Calu3 (cell line): ENCODE measurements at regions not wholly inside any gene's neighbourhood (a gene's known extent, or its start where the extent isn't known, plus 50 kb on each side); places are given as distances from the start of the nearest gene placed in this dataset.

ENCODE experiments used
- BruUV-seq: library from RNA; stranded (reverse); fragments of 400-500 nt; replicated peaks from 2 replicates; lab custom pipeline; 2021; lab: Mats Ljungman, UMichigan
- CTCF ChIA-PET: fragments of 300-600 bp; sonication (Branson Sonifier 250); formaldehyde crosslinking; loops from one replicate; lab custom pipeline; 2022; ENCODE audit warnings: antibody characterized with exemption; lab: Charles Lee
- DNase-seq: peaks from one replicate; pipeline ENCODE4 v3.0.0; 2022
- H3K27ac Mint-ChIP-seq: one replicate; pipeline ENCODE4 v1.8.0; 2022; ENCODE audit warnings: mixed read lengths; ENCODE audit not compliant: unreplicated experiment
- H3K27me3 Mint-ChIP-seq: one replicate; pipeline ENCODE4 v1.8.0; 2022; ENCODE audit warnings: mixed read lengths; ENCODE audit not compliant: unreplicated experiment
- H3K36me3 Mint-ChIP-seq: one replicate; pipeline ENCODE4 v1.8.0; 2022; ENCODE audit warnings: mild to moderate bottlenecking, moderate library complexity, mixed read lengths; ENCODE audit not compliant: insufficient read depth, unreplicated experiment
- H3K4me1 Mint-ChIP-seq: one replicate; pipeline ENCODE4 v1.8.0; 2022; ENCODE audit warnings: mild to moderate bottlenecking, low read depth, mixed read lengths; ENCODE audit not compliant: unreplicated experiment
- H3K4me3 Mint-ChIP-seq: one replicate; pipeline ENCODE4 v1.8.0; 2022; ENCODE audit warnings: mild to moderate bottlenecking, low read depth, moderate library complexity, mixed read lengths; ENCODE audit not compliant: unreplicated experiment
- H3K9me3 Mint-ChIP-seq: one replicate; pipeline ENCODE4 v1.8.0; 2022; ENCODE audit warnings: low read depth, mixed read lengths; ENCODE audit not compliant: unreplicated experiment
- intact Hi-C: fragments of 100-400 bp; cut with micrococcal nuclease; formaldehyde crosslinking; loops from one replicate; pipeline ENCODE4 v1.10.0; 2022; ENCODE audit not compliant: unreplicated experiment
- TF ChIP-seq, protein P1 (sequence below): fragments of 200-600 bp; IDR thresholded peaks from one replicate; pipeline ENCODE4 v1.8.0; 2022; ENCODE audit warnings: antibody characterized with exemption; ENCODE audit not compliant: unreplicated experiment

DNA sequence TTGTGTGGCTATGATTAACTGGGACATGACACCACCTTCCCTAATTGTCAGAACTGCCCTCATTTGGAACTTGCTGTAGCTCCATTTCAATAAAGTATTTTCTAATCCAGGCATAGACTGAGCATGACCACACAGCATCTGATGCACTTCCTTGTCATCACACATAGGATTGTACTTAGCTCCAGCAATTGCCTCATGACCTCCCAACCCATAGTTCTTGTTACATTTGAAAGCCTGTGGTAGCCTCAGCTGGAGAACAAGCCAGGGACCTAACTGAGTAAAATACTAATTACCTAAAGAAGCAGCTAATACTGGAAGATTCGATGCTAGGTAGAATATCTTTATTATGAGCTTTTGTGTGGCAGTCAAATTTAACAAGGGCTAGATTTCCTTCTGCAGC is 187.3 kb upstream of the KIF2B start:
- TF ChIP-seq, protein P1, sequence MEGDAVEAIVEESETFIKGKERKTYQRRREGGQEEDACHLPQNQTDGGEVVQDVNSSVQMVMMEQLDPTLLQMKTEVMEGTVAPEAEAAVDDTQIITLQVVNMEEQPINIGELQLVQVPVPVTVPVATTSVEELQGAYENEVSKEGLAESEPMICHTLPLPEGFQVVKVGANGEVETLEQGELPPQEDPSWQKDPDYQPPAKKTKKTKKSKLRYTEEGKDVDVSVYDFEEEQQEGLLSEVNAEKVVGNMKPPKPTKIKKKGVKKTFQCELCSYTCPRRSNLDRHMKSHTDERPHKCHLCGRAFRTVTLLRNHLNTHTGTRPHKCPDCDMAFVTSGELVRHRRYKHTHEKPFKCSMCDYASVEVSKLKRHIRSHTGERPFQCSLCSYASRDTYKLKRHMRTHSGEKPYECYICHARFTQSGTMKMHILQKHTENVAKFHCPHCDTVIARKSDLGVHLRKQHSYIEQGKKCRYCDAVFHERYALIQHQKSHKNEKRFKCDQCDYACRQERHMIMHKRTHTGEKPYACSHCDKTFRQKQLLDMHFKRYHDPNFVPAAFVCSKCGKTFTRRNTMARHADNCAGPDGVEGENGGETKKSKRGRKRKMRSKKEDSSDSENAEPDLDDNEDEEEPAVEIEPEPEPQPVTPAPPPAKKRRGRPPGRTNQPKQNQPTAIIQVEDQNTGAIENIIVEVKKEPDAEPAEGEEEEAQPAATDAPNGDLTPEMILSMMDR = no peak
- CTCF ChIA-PET = no interaction called here
- H3K9me3 Mint-ChIP-seq = no peaks in the 10 kb centered on the region
- no peaks in the 10 kb centered on the region for H3K27me3 Mint-ChIP-seq
- no peaks in the 10 kb centered on the region for H3K4me1 Mint-ChIP-seq
- no peak for DNase-seq
- no peak overlapping the region for H3K4me3 Mint-ChIP-seq
- no peaks in the 10 kb centered on the region for H3K36me3 Mint-ChIP-seq
- intact Hi-C loops = no loop called here
- no TSS peak for BruUV-seq
- no peak overlapping the region for H3K27ac Mint-ChIP-seq

DNA sequence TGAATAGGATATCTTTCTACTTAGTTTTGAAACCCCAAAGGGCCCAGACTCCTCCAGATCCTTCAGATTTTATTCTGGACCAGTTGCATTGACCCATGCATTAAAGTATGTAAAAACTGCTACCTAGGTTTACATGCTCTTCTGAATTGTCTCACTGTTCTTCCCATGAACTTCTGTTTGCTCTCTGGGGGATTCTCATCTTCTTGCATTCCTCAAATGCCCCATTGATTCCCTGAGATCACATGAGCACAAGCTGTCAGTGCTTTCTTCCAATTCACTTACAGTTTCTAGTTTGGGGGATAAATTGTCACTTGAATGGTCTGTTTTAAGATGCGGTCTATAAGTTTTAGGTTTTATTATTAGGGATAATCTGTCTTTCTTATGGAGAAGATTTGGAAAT is 188.9 kb upstream of the KIF2B start:
- BruUV-seq = no TSS peak
- no peak for DNase-seq
- H3K9me3 Mint-ChIP-seq = no peaks in the 10 kb centered on the region
- H3K4me3 Mint-ChIP-seq = no peak overlapping the region
- H3K27ac Mint-ChIP-seq = no peak overlapping the region
- no peaks in the 10 kb centered on the region for H3K4me1 Mint-ChIP-seq
- no peaks in the 10 kb centered on the region for H3K27me3 Mint-ChIP-seq
- TF ChIP-seq, protein P1 = no peak
- CTCF ChIA-PET = no interaction called here
- intact Hi-C loops = no loop called here
- no peaks in the 10 kb centered on the region for H3K36me3 Mint-ChIP-seq

DNA sequence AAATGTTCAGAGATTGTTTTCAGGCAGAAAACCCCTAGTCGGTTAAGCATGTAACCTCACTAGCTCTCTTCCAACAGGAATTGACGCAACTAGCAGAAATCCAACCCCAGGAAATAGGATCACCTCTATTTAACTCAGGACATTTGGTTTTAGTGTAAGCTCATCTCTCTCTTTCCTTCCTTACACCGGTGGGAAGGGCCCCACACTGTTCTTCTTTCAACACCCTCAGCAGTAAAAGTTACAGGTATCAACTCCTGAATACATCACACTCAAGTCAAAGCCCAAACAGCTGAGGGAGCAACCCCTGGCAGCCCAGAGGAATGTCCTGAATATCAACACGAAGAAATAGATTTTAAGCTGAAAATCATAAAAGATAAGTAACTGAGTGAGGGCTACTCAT is 191.2 kb upstream of the KIF2B start:
- no peak overlapping the region for H3K27ac Mint-ChIP-seq
- no peaks in the 10 kb centered on the region for H3K9me3 Mint-ChIP-seq
- intact Hi-C loops = no loop called here
- TF ChIP-seq, protein P1 = no peak
- CTCF ChIA-PET = no interaction called here
- no peak for DNase-seq
- no peak overlapping the region for H3K4me3 Mint-ChIP-seq
- H3K27me3 Mint-ChIP-seq = no peaks in the 10 kb centered on the region
- H3K4me1 Mint-ChIP-seq = no peaks in the 10 kb centered on the region
- BruUV-seq = no TSS peak
- no peaks in the 10 kb centered on the region for H3K36me3 Mint-ChIP-seq

DNA sequence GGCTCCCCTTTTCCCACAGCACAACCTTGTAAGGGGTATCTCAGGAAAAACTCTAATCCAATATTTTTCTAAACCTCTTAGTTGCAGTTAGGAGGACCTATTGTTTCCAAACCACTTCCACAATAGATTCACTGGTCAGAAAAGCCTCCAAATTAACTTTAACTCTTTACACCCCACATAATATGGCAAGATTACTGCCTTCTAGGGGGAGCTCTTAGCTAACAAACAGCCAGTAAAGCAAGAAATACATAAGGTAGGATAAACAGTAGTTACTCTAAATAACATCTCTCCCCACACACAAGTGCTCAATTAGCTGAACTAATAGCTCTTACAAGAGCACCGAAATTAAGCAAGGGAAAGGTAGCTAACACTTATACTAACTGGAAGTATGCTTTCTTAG is 192.1 kb upstream of the KIF2B start:
- Mint-ChIP-seq H3K36me3 (no peaks in the 10 kb centered on the region), H3K27ac (no peak overlapping the region), H3K4me3 (no peak overlapping the region), H3K4me1 (no peaks in the 10 kb centered on the region), H3K27me3 (no peaks in the 10 kb centered on the region), H3K9me3 (no peaks in the 10 kb centered on the region)
- no peak for DNase-seq
- intact Hi-C loops = no loop called here
- CTCF ChIA-PET = no interaction called here
- no TSS peak for BruUV-seq
- TF ChIP-seq, protein P1 = no peak

DNA sequence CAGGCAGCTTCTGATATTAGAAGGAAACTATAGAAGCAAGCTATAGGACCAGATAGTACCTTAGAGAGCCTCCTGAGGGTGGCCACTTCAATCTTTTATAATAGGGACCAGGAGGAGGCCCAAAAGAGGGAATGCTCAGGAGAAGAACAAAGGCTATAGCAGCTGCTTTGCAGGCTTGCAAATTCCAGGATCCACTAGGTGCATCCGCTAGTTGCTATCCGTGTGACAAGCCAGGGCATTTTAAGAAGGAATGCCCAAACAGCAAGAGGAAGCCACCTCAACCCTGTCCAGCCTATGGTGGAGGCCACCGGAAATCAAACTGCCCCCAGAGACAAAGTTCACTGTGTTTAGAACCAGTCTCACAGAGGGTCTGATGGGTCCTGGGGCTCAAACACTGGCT is 192.6 kb upstream of the KIF2B start:
- Mint-ChIP-seq H3K4me1 (no peaks in the 10 kb centered on the region), H3K27me3 (no peaks in the 10 kb centered on the region), H3K36me3 (no peaks in the 10 kb centered on the region), H3K9me3 (no peaks in the 10 kb centered on the region), H3K4me3 (no peak overlapping the region), H3K27ac (no peak overlapping the region)
- CTCF ChIA-PET = no interaction called here
- TF ChIP-seq, protein P1 = no peak
- intact Hi-C loops = no loop called here
- no peak for DNase-seq
- BruUV-seq = no TSS peak
